WTC11 (cell line): ENCODE measurements at regions not wholly inside any gene's neighbourhood (a gene's known extent, or its start where the extent isn't known, plus 50 kb on each side); places are given as distances from the start of the nearest gene placed in this dataset.

ENCODE experiments used
- ATAC-seq: fragments of 200-7000 bp; cut with Tn5 transposase; 2 replicates; pipeline ENCODE4 v1.10.0; 2021; ENCODE audit warnings: mild to moderate bottlenecking, moderate library complexity
- CTCF ChIA-PET: fragments of 300-600 bp; sonication (Branson Sonifier 250); formaldehyde crosslinking; loops from one replicate; lab custom pipeline; 2021; ENCODE audit warnings: antibody characterized with exemption; lab: Charles Lee
- POLR2A ChIA-PET: fragments of 350-600 bp; sonication (Branson Sonifier 250); formaldehyde crosslinking; loops from one replicate; lab custom pipeline; 2021; ENCODE audit warnings: antibody characterized with exemption; lab: Charles Lee
- DNase-seq: peaks from one replicate; pipeline ENCODE4 v3.0.0; 2021; ENCODE audit warnings: low spot score
- H3K27ac Mint-ChIP-seq: 2 replicates; pipeline ENCODE4 v1.8.0; 2021; ENCODE audit warnings: mixed read lengths
- H3K27me3 Mint-ChIP-seq: 2 replicates; pipeline ENCODE4 v1.8.0; 2021; ENCODE audit warnings: low read depth, mild to moderate bottlenecking, moderate library complexity, mixed read lengths
- H3K36me3 Mint-ChIP-seq: 2 replicates; pipeline ENCODE4 v1.8.0; 2021; ENCODE audit warnings: mixed read lengths
- H3K4me1 Mint-ChIP-seq: 2 replicates; pipeline ENCODE4 v1.8.0; 2022; ENCODE audit warnings: mixed read lengths
- H3K4me3 Mint-ChIP-seq: 2 replicates; pipeline ENCODE4 v1.8.0; 2021; ENCODE audit warnings: mild to moderate bottlenecking, moderate library complexity, mixed read lengths
- H3K9me3 Mint-ChIP-seq: 2 replicates; pipeline ENCODE4 v1.8.0; 2021; ENCODE audit warnings: mixed read lengths
- ARID4B ChIP-seq: sonication (generic); formaldehyde crosslinking; IDR thresholded peaks from 2 replicates; pipeline ENCODE4 v1.8.0; 2023; ENCODE audit warnings: missing genetic modification reagents, mild to moderate bottlenecking, borderline replicate concordance
- ATF6 ChIP-seq: sonication (generic); formaldehyde crosslinking; IDR thresholded peaks from 2 replicates; pipeline ENCODE4 v1.8.1; 2023; ENCODE audit warnings: mild to moderate bottlenecking, missing genetic modification reagents
- EMX1 ChIP-seq: fragments of 250-450 bp; sonication (Bioruptor Pico); IDR thresholded peaks from 2 replicates; pipeline ENCODE4 v1.8.0; 2021; ENCODE audit warnings: mild to moderate bottlenecking
- GTF2I ChIP-seq: fragments of 250-450 bp; sonication (Bioruptor Pico); conservative IDR thresholded peaks from 2 replicates; pipeline ENCODE4 v1.4.0; 2021; ENCODE audit warnings: mild to moderate bottlenecking
- IRF1 ChIP-seq: sonication (generic); formaldehyde crosslinking; IDR thresholded peaks from 2 replicates; pipeline ENCODE4 v1.8.0; 2023; ENCODE audit warnings: missing genetic modification reagents
- JAZF1 ChIP-seq: fragments of 250-450 bp; sonication (Bioruptor Pico); IDR thresholded peaks from 2 replicates; pipeline ENCODE4 v1.9.0; 2021; ENCODE audit warnings: moderate library complexity, mild to moderate bottlenecking, inconsistent platforms
- NR2C2 ChIP-seq: sonication (generic); formaldehyde crosslinking; IDR thresholded peaks from 2 replicates; pipeline ENCODE4 v1.8.0; 2022; ENCODE audit warnings: mild to moderate bottlenecking, missing genetic modification reagents
- SMAD3 ChIP-seq: sonication (generic); formaldehyde crosslinking; IDR thresholded peaks from 2 replicates; pipeline ENCODE4 v1.8.0; 2022; ENCODE audit warnings: missing genetic modification reagents, mild to moderate bottlenecking, borderline replicate concordance
- TCF7 ChIP-seq: sonication (generic); formaldehyde crosslinking; IDR thresholded peaks from 2 replicates; pipeline ENCODE4 v1.8.0; 2022; ENCODE audit warnings: mild to moderate bottlenecking, low read depth, missing genetic modification reagents, moderate library complexity
- ZMAT4 ChIP-seq: fragments of 250-450 bp; sonication (Bioruptor Pico); IDR thresholded peaks from 2 replicates; pipeline ENCODE4 v1.9.0; 2021; ENCODE audit warnings: mild to moderate bottlenecking
- ZNF263 ChIP-seq: sonication (generic); formaldehyde crosslinking; IDR thresholded peaks from 2 replicates; pipeline ENCODE4 v1.8.1; 2022; ENCODE audit warnings: low read depth, mild to moderate bottlenecking, moderate library complexity, missing genetic modification reagents
- ZNF281 ChIP-seq: sonication (generic); formaldehyde crosslinking; IDR thresholded peaks from 2 replicates; pipeline ENCODE4 v1.8.0; 2023; ENCODE audit warnings: mild to moderate bottlenecking, missing genetic modification reagents

GRCh38 chr2:167365216-167365615 lies 476.9 kb downstream of the XIRP2 start (continued):
- TF ChIP-seq ZMAT4 (CRISPR knock-in tag) (no peak), GTF2I (no peak), IRF1 (CRISPR knock-in tag) (no peak)

- no peak overlapping the region for H3K4me3 Mint-ChIP-seq
- no peak overlapping the region for H3K27ac Mint-ChIP-seq
- H3K36me3 Mint-ChIP-seq: peaks cover 6% of the 10 kb centered on the region; the same call in 1 of the 2 replicates
- peaks cover 9% of the 10 kb centered on the region for H3K9me3 Mint-ChIP-seq
- ATAC-seq: no peak
- no peaks in the 10 kb centered on the region; the same call in 1 of the 2 replicates for H3K4me1 Mint-ChIP-seq
- no peaks in the 10 kb centered on the region for H3K27me3 Mint-ChIP-seq
- POLR2A ChIA-PET: no interaction called here
- no peak for TF ChIP-seq EMX1 (CRISPR knock-in tag)
- no peak for TF ChIP-seq SMAD3
- no peak for TF ChIP-seq ZNF281 (CRISPR knock-in tag)
- no peak for TF ChIP-seq JAZF1 (CRISPR knock-in tag)
- DNase-seq: no peak
- CTCF ChIA-PET: no interaction called here
Measured at GRCh38 chr2:167361426-167361825, 473.1 kb downstream of the XIRP2 start.

GRCh38 chr2:167355821-167356220 lies 467.5 kb downstream of the XIRP2 start:
- no peak for ATAC-seq
- no peaks in the 10 kb centered on the region; the same call in 1 of the 2 replicates for H3K36me3 Mint-ChIP-seq
- CTCF ChIA-PET: no interaction called here
- H3K27ac Mint-ChIP-seq: no peak overlapping the region
- POLR2A ChIA-PET: no interaction called here
- no peak for DNase-seq
- no peaks in the 10 kb centered on the region for H3K27me3 Mint-ChIP-seq
- 0 out of 2 replicates have a peak, but pooled peaks cover 3% of the 10 kb centered on the region for H3K9me3 Mint-ChIP-seq
- H3K4me3 Mint-ChIP-seq: no peak overlapping the region
- H3K4me1 Mint-ChIP-seq: peaks cover 26% of the 10 kb centered on the region
- no peak for TF ChIP-seq ZNF263 (CRISPR knock-in tag)
- TF ChIP-seq ATF6: no peak
- TF ChIP-seq TCF7: no peak
- no peak for TF ChIP-seq NR2C2 (CRISPR knock-in tag)
- no peak for TF ChIP-seq ARID4B
